H9 (cell line): ENCODE measurements at regions not wholly inside any gene's neighbourhood (a gene's known extent, or its start where the extent isn't known, plus 50 kb on each side); places are given as distances from the start of the nearest gene placed in this dataset.

ENCODE experiments used
- DNase-seq: peaks from one replicate; pipeline ENCODE4 v3.0.0-alpha.2; 2017
- H2AFZ ChIP-seq: one replicate; pipeline ENCODE4 v1.6.1; 2013; ENCODE audit warnings: mild to moderate bottlenecking, low read length, control low read depth, moderate library complexity
- H2AK5ac ChIP-seq: 2 replicates; pipeline ENCODE4 v1.6.1; 2013; ENCODE audit warnings: low read length, control low read depth, mixed read lengths; ENCODE audit not compliant: insufficient read length
- H2BK120ac ChIP-seq: one replicate; pipeline ENCODE4 v1.6.1; 2013; ENCODE audit warnings: low read depth, mild to moderate bottlenecking, low read length, control low read depth, inconsistent platforms; ENCODE audit not compliant: poor library complexity, severe bottlenecking
- H2BK12ac ChIP-seq: 2 replicates; pipeline ENCODE4 v1.6.1; 2013; ENCODE audit warnings: low read length, control low read depth, mixed read lengths, low read depth; ENCODE audit not compliant: insufficient read length
- H2BK15ac ChIP-seq: 2 replicates; pipeline ENCODE4 v1.6.1; 2013; ENCODE audit warnings: low read depth, low read length, control low read depth
- H2BK20ac ChIP-seq: one replicate; pipeline ENCODE4 v1.6.1; 2013; ENCODE audit warnings: low read depth, mild to moderate bottlenecking, low read length, control low read depth, inconsistent platforms; ENCODE audit not compliant: poor library complexity, severe bottlenecking
- H2BK5ac ChIP-seq: 2 replicates; pipeline ENCODE4 v1.6.1; 2013; ENCODE audit warnings: low read length, control low read depth, mixed read lengths; ENCODE audit not compliant: insufficient read length
- H3K14ac ChIP-seq: 2 replicates; pipeline ENCODE4 v1.6.1; 2013; ENCODE audit warnings: low read length, control low read depth; ENCODE audit not compliant: insufficient read depth
- H3K18ac ChIP-seq: 2 replicates; pipeline ENCODE4 v1.6.1; 2013; ENCODE audit warnings: low read depth, mild to moderate bottlenecking, mixed read lengths, low read length, control low read depth; ENCODE audit not compliant: insufficient read length
- H3K23ac ChIP-seq: 2 replicates; pipeline ENCODE4 v1.6.1; 2013; ENCODE audit warnings: low read length, control low read depth, mixed read lengths, low read depth; ENCODE audit not compliant: insufficient read length
- H3K23me2 ChIP-seq: 2 replicates; pipeline ENCODE4 v1.6.1; 2013; ENCODE audit warnings: low read depth, mild to moderate bottlenecking, mixed read lengths, low read length, control low read depth; ENCODE audit not compliant: insufficient read length, poor library complexity, severe bottlenecking
- H3K27ac ChIP-seq: 2 replicates; pipeline ENCODE4 v1.5.1; 2013; ENCODE audit warnings: low read length, control low read depth, mixed read lengths, low read depth; ENCODE audit not compliant: insufficient read length
- H3K27me3 ChIP-seq: 2 replicates; pipeline ENCODE4 v1.6.1; 2013; ENCODE audit warnings: low read length, control low read depth, inconsistent platforms; ENCODE audit not compliant: insufficient read depth
- H3K4ac ChIP-seq: 2 replicates; pipeline ENCODE4 v1.6.1; 2013; ENCODE audit warnings: low read depth, mild to moderate bottlenecking, control low read depth, inconsistent platforms, low read length, moderate library complexity
- H3K4me1 ChIP-seq: 2 replicates; pipeline ENCODE4 v1.6.1; 2013; ENCODE audit warnings: low read length, control low read depth, inconsistent platforms; ENCODE audit not compliant: insufficient read depth
- H3K4me2 ChIP-seq: 2 replicates; pipeline ENCODE4 v1.6.1; 2013; ENCODE audit warnings: low read length, control low read depth, mixed read lengths; ENCODE audit not compliant: insufficient read length, insufficient read depth
- H3K56ac ChIP-seq: 2 replicates; pipeline ENCODE4 v1.6.1; 2013; ENCODE audit warnings: low read depth, mild to moderate bottlenecking, mixed read lengths, low read length, control low read depth; ENCODE audit not compliant: insufficient read length
- H3K79me1 ChIP-seq: 2 replicates; pipeline ENCODE4 v1.6.1; 2013; ENCODE audit warnings: low read depth, mild to moderate bottlenecking, moderate library complexity, low read length, control low read depth, inconsistent platforms; ENCODE audit not compliant: insufficient read depth, poor library complexity, severe bottlenecking
- H3K79me2 ChIP-seq: 2 replicates; pipeline ENCODE4 v1.6.1; 2013; ENCODE audit warnings: low read length, control low read depth, inconsistent platforms; ENCODE audit not compliant: insufficient read depth
- H3K9ac ChIP-seq: 2 replicates; pipeline ENCODE4 v1.6.1; 2013; ENCODE audit warnings: low read length, control low read depth, mixed read lengths; ENCODE audit not compliant: insufficient read length; ENCODE audit errors: extremely low read depth
- H3K9me3 ChIP-seq: one replicate; pipeline ENCODE4 v1.6.1; 2013; ENCODE audit warnings: low read depth, low read length, inconsistent platforms; ENCODE audit not compliant: control insufficient read depth
- H3T11ph ChIP-seq: one replicate; pipeline ENCODE4 v1.6.1; 2013; ENCODE audit warnings: mild to moderate bottlenecking, low read length, control low read depth, inconsistent platforms
- H4K20me1 ChIP-seq: one replicate; pipeline ENCODE4 v1.6.1; 2013; ENCODE audit not compliant: control insufficient read depth, insufficient read length, insufficient read depth
- H4K5ac ChIP-seq: 2 replicates; pipeline ENCODE4 v1.6.1; 2013; ENCODE audit warnings: low read depth, mild to moderate bottlenecking, mixed read lengths, low read length, control low read depth; ENCODE audit not compliant: insufficient read length
- H4K8ac ChIP-seq: replicated peaks from 2 replicates; pipeline ENCODE4 v1.6.1; 2013; ENCODE audit warnings: low read length, control low read depth, mixed read lengths, low read depth; ENCODE audit not compliant: insufficient read length
- H4K91ac ChIP-seq: 2 replicates; pipeline ENCODE4 v1.6.1; 2013; ENCODE audit warnings: low read depth, mild to moderate bottlenecking, moderate library complexity, mixed read lengths, low read length, control low read depth; ENCODE audit not compliant: insufficient read length
- H3K27ac Mint-ChIP-seq, 3 experiments: 2 replicates in 2 of 3; 3 replicates in 1 of 3; pipeline ENCODE4 v1.8.0; 2020 to 2021; ENCODE audit warnings: mixed read lengths in 3 of 3, mild to moderate bottlenecking in 1 of 3, moderate library complexity in 1 of 3
- H3K27me3 Mint-ChIP-seq: 2 replicates; pipeline ENCODE4 v1.8.0; 2021; ENCODE audit warnings: low read depth, mild to moderate bottlenecking, moderate library complexity, mixed read lengths
- H3K36me3 Mint-ChIP-seq, 3 experiments: 2 replicates in 2 of 3; 3 replicates in 1 of 3; pipeline ENCODE4 v1.8.0; 2020 to 2021; ENCODE audit warnings: low read depth in 3 of 3, mixed read lengths in 3 of 3; ENCODE audit not compliant: insufficient read depth in 1 of 3
- H3K4me1 Mint-ChIP-seq, 2 experiments: 2 replicates each; pipeline ENCODE4 v1.8.0; 2020; ENCODE audit warnings: mixed read lengths in 2 of 2
- H3K4me3 Mint-ChIP-seq, 2 experiments: 2 replicates in 1 of 2; 3 replicates in 1 of 2; pipeline ENCODE4 v1.8.0; 2020 to 2021; ENCODE audit warnings: mild to moderate bottlenecking in 2 of 2, mixed read lengths in 2 of 2, moderate library complexity in 1 of 2
- H3K9me3 Mint-ChIP-seq, 2 experiments: 2 replicates in 1 of 2; 3 replicates in 1 of 2; pipeline ENCODE4 v1.8.0; 2020; ENCODE audit warnings: mild to moderate bottlenecking in 2 of 2, mixed read lengths in 2 of 2, moderate library complexity in 1 of 2
- CTCF ChIP-seq: fragments of 200-600 bp; sonication (generic); conservative IDR thresholded peaks from 3 replicates; pipeline ENCODE4 v1.8.0; 2021; ENCODE audit warnings: antibody characterized with exemption, mild to moderate bottlenecking
- WGBS: extraction: QIAGEN DNeasy Blood & Tissue Kit; methylation state at CpG from one replicate; pipeline ENCODE4 v1.1.7; 2013; ENCODE audit warnings: missing lambda C conversion rate, low lambda C conversion rate, mixed read lengths; ENCODE audit not compliant: insufficient read length; ENCODE audit errors: extremely low coverage; 5-methylcytosine and 5-hydroxymethylcytosine counted together

DNA sequence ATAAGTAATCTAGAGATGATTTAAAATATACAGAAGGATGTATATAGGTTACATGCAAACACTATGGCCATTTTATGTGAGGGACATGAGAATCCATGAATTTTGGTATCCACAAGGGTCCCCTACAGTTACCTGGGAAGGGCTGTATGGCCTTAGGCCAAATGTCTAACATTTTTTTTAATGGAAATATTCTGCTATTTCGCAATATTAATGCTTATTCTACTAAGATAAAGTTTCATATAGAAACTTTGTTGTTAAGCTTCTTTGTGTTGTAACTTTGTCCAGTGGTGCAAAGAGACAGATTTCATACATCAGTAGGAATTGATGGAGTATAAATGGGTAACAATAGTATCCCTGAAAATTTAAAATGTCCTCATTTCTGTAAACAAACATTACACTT lies 233.4 kb upstream of the THBS1 start:
- WGBS = no CpG with 5 or more reads among the region's 1 CpG
- Histone ChIP-seq H2AK5ac (no peak overlapping the region), H3K27me3 (no peaks in the 10 kb centered on the region), H3K23me2 (no peaks in the 10 kb centered on the region), H3K79me1 (no peaks in the 10 kb centered on the region), H3K23ac (no peak overlapping the region), H2BK15ac (no peak overlapping the region), H4K8ac (no peak overlapping the region), H3T11ph (no peak overlapping the region), H3K27ac (no peak overlapping the region), H3K79me2 (no peaks in the 10 kb centered on the region), H3K4ac (no peak overlapping the region), H3K9ac (no peak overlapping the region), H2BK5ac (no peak overlapping the region), H3K14ac (no peak overlapping the region), H3K9me3 (no peaks in the 10 kb centered on the region), H2BK120ac (no peak overlapping the region), H2BK20ac (no peak overlapping the region), H3K4me2 (no peak overlapping the region), H4K20me1 (no peaks in the 10 kb centered on the region), H3K56ac (no peak overlapping the region), H2AFZ (no peak overlapping the region), H4K91ac (no peak overlapping the region), H3K18ac (no peak overlapping the region), H3K4me1 (no peaks in the 10 kb centered on the region), H2BK12ac (no peak overlapping the region), H4K5ac (no peak overlapping the region)
- no peak for DNase-seq
- H3K4me3 Mint-ChIP-seq = no peak overlapping the region
- peaks cover 19 to 22% of the 10 kb centered on the region in 2 experiments for H3K4me1 Mint-ChIP-seq
- H3K36me3 Mint-ChIP-seq = peaks cover under 1 to 25% (median 7%) of the 10 kb centered on the region in 3 experiments; a peak in 6 of 7 replicates
- H3K9me3 Mint-ChIP-seq = peaks cover 7 to 23% of the 10 kb centered on the region in 2 experiments
- no peaks in the 10 kb centered on the region for H3K27me3 Mint-ChIP-seq
- no peak for TF ChIP-seq CTCF
- H3K27ac Mint-ChIP-seq = no peak overlapping the region
